ENCODE measurements at regions not wholly inside any gene's neighbourhood (a gene's known extent, or its start where the extent isn't known, plus 50 kb on each side); places are given as distances from the start of the nearest gene placed in this dataset.

DNA sequence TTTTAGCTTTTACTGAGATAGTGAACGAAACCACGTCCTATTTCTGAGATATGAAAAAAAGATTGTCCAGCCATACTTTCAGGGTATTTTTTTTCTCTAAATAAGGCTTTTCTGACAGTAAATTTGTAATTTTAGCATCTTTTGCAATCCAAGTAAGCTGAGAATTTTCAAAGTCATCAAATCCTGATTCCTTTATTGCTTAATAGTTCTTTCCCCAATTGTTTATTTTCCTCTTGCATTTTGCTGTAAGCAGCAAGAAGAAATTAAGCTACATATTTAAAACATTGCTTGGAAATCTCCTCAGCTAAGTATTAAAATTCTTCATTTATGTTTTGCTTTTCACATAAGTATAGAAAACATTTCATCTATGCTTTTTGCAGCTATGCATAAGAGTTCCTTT lies 493.3 kb upstream of the CCDC179 start:
- DNase-seq (ENCODE audit: low spot score) = no peak

GRCh38 chr11:23359297-23359696 lies 499.0 kb upstream of the CCDC179 start:
- DNase-seq (ENCODE audit: low spot score) = no peak

- no peak for DNase-seq (ENCODE audit: low spot score)
Measured at GRCh38 chr11:23364076-23364475, 503.8 kb upstream of the CCDC179 start.

DNA sequence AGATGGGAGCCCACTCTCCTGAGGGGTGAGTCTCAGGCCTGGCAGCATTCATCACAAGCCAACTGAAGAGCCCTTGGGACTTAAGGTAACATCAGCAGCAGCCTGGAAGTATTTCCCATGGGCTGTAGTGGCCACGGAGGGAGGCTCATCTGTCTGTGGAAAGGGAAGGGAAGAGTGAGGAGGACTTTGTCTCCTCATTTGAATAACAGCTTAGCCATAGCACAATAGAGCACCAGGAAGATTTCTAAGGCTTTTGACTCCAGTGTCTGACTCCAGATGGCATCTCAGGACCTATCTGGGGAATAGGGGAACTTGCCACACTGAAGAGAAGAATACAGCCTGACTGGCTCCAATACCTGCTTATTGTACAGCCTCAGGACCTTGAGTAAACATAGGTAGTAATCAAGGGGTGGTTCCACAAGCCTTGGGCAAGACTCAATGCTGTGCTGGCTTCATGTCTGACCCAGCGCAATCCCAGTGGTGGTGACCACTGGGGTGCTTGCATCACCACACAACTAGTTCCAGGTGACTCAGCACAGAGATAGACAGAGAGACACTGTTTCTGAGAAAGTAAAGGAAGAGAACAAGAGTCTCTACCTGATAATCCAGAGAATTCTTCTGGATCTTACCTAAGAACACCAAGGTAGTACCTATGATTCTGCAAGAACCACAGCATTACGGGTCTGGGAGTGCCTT lies 510.5 kb upstream of the CCDC179 start:
- DNase-seq (ENCODE audit: low spot score) = no peak

GRCh38 chr11:23377909-23378308 lies 517.6 kb upstream of the CCDC179 start:
- DNase-seq (ENCODE audit: low spot score) = no peak

- no peak for DNase-seq (ENCODE audit: low spot score)
Measured at GRCh38 chr11:23391031-23391430, 530.8 kb upstream of the CCDC179 start.

DNA sequence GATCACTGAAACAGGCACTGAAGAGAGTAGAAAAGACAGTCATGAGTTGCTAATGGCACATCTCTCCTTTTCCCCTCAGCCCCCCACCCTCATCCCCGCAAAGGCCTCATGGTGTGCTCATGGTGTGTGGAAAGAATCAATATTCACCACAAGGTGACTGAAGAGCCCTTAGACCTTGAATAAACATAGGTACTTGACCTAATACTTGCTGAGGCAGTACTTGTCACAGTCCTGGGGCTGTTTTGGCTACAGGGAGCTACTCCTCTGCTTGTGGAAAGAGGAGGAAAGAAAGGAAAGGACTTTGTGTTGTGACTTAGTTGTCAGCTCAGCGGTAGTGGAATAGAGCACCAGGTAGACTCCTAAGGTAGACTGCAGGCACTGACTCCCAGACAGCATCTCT lies 537.8 kb upstream of the CCDC179 start:
- no peak for DNase-seq (ENCODE audit: low spot score)

- no peak for DNase-seq (ENCODE audit: low spot score)
Measured at GRCh38 chr11:23399995-23400394, 539.7 kb upstream of the CCDC179 start.

- DNase-seq (ENCODE audit: low spot score) = no peak
Measured at GRCh38 chr11:23403210-23404185, 543.2 kb upstream of the CCDC179 start.

DNA sequence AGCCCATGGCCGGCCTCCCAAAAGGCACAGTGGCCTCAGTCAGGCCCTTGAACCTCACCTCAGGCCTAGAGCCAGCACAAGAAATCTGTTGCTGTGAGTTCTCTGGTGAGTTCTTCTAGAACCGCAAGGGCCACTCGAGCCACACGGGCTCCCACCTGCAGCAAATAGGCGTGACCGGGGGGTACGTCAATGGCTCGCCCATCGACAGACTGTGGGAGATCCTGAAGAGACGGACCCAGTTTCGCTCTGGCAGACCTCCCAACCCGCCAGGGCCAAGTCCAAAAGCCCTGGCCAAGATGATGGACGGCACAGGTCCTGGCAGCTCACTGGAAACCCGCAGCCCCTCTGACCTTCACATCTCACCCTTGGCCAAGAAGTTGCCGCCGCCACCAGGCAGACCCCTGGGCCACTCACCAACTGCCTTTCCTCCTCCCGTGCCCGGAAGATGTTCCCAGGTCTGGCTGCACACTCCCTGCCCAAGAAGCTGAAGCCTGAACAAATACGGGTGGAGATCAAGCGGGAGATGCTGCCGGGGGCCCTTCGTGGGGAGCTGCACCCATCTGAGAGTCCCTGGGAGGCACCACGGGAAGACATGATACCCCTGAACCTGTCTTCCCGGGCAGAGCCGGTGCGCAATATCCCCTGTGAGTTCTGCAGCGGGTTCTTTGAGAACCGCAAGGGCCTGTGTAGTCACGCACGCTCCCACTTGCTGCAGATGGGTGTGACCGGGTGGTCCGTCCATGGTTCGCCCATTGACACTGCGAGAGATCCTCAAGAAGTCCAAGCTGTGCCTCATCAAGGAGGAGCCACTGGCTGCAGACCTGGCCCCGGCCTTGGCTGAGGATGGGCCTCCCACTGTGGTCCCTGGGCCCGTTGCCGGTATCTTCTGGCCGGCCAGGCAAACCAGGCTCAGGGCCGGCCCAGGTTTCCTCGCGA lies 544.2 kb upstream of the CCDC179 start:
- no peak for DNase-seq (ENCODE audit: low spot score)

GRCh38 chr11:23405350-23405937 lies 545.2 kb upstream of the CCDC179 start:
- DNase-seq (ENCODE audit: low spot score) = no peak

- no peak for DNase-seq (ENCODE audit: low spot score)
Measured at GRCh38 chr11:23406131-23406819, 546.0 kb upstream of the CCDC179 start.

DNA sequence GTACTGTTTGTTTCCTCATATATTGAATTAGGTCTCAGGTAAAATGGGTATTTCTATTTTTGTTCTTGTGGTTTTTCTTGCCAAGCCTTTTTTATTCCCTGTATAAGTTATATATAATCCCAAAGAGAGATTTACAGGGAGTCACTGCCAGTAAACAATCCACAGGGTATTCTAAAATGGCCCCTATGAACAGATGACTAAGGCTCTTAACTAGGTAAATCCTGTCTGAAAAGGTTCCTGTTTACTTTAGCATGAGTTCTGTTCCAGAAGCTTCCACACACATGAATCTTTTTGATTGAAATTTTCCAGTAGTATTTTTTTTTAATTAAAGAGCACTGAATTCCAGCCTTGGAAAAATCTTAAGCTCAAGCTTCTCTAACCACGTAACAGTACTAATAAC lies 552.8 kb upstream of the CCDC179 start:
- no peak for DNase-seq (ENCODE audit: low spot score)

DNA sequence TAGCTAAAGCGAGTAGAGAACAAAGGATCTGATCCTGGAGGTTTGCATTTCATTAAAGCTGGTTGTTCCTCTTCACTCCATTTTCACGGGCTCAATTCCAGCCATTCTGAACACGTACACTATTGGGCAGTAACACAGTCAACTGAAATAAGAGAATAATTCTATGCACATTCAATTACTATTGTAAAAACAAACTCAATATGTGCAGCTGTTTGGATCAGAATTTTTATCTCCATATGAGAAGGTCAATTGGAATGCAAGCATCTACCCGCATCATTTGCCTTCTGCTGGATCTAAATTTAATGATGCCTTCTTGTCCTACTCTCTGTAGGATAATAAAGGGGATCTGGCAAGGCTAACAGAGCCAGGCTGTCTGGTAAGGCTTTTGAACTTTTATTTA lies 562.8 kb upstream of the CCDC179 start:
- no peak for DNase-seq (ENCODE audit: low spot score)

- no peak for DNase-seq (ENCODE audit: low spot score)
Measured at GRCh38 chr11:23423656-23424055, 563.4 kb upstream of the CCDC179 start.

- DNase-seq (ENCODE audit: low spot score) = peak; percentile 8
Measured at GRCh38 chr11:23425381-23425780, 565.1 kb upstream of the CCDC179 start.

DNA sequence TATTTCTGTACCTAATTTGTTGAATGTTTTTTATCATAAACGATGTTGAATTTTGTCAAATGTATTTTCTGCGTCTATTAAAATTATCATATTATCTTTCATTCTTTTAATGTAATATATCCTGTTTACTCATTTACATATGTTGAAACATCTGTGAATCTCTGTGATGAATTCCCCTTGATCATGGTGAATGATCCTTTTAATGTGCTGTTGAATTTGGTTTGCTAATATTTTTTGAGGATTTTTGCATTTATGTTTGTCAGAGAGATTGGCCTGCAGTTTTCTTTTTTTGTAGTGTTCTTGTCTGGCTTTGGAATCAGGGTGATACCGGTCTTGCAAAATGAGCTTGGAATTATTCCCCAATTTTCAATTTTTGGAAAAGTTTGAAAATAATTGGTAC lies 569.3 kb upstream of the CCDC179 start:
- no peak for DNase-seq (ENCODE audit: low spot score)

- DNase-seq (ENCODE audit: low spot score) = no peak
Measured at GRCh38 chr11:23453522-23453921, 593.2 kb upstream of the CCDC179 start.

DNA sequence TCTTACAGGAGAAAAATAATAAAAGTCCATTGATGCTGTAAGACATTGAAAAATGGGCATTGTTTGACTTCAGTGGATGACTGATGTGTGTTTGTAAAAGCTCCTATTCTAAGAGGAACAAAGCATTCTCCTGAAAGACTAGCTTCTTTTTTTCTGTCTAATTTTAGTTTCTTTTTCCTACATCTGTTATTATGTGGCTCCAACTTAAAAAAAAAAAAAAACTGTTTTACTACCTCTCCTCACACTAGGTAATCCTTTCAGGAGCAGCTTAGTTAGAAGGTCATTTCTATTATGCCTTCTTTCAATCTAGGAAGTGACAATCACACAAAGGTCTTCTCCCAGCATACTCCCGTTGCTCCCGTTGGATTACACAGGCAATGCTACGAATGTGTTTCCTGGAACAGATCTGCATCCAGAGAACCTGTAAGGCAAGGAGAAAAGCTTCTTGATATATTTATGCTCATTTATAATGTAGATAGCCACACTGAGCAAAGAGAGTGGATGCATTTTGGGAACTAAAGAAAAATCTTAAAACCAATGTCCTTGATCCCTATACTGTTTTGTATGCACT lies 595.1 kb upstream of the CCDC179 start:
- DNase-seq (ENCODE audit: low spot score) = no peak

- no peak for DNase-seq (ENCODE audit: low spot score)
Measured at GRCh38 chr11:23457641-23458040, 597.4 kb upstream of the CCDC179 start.

DNA sequence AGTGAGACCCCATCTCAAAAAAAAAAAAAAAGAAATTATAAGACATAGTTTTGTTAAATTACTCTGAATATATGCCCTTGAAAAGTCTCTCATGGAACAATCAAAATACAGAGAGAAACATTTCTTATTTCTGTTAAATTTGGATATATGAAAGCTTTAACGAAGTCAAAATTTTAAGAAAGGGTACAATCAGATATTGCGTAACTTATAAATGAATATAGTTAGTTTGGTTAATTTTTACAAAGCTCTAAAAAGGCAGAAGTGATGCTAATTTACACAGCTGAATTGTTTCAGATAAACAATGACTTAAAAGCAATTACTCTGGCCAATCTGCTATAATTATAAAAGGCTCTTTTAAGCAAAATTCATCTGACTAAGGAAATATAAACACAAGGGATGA lies 611.6 kb upstream of the CCDC179 start:
- DNase-seq (ENCODE audit: low spot score) = no peak

Data from Ammon's horn (tissue), 1 donor.